HL-60 (cell line): ENCODE measurements at regions not wholly inside any gene's neighbourhood (a gene's known extent, or its start where the extent isn't known, plus 50 kb on each side); places are given as distances from the start of the nearest gene placed in this dataset.

Source experiments
- DNase-seq, 2 experiments: peaks; one replicate each; pipeline ENCODE4 v3.0.0-alpha.2; 2010 to 2020; ENCODE audit warnings: low read depth in 1 of 2, low spot score in 1 of 2
- H3K27ac ChIP-seq: fragments of 250-450 bp; sonication (Bioruptor Pico); replicated peaks from 2 replicates; pipeline ENCODE4 v1.5.1; 2020; ENCODE audit warnings: mild to moderate bottlenecking, moderate library complexity
- H3K27me3 ChIP-seq: fragments of 250-450 bp; sonication (Bioruptor Pico); 2 replicates; pipeline ENCODE4 v1.5.1; 2021; ENCODE audit warnings: mild to moderate bottlenecking, moderate library complexity; ENCODE audit not compliant: insufficient read depth, poor library complexity, severe bottlenecking
- H3K4me3 ChIP-seq: replicated peaks from 2 replicates; pipeline ENCODE4 v1.5.1; 2011; ENCODE audit warnings: mild to moderate bottlenecking, control low read depth, low read length; ENCODE audit not compliant: insufficient read depth
- CTCF ChIP-seq: IDR thresholded peaks from one replicate; pipeline ENCODE4 v1.5.1; 2011; ENCODE audit warnings: low read length, control low read depth, inconsistent platforms; ENCODE audit not compliant: insufficient read depth
- GABPA ChIP-seq: IDR thresholded peaks from 2 replicates; pipeline ENCODE4 v1.6.1; 2012; ENCODE audit warnings: low read depth
- POLR2AphosphoS5 ChIP-seq: IDR thresholded peaks from 2 replicates; pipeline ENCODE4 v1.6.1; 2012; ENCODE audit warnings: low read depth
- REST ChIP-seq: IDR thresholded peaks from 2 replicates; pipeline ENCODE4 v1.6.1; 2012; ENCODE audit warnings: low read depth; ENCODE audit not compliant: insufficient replicate concordance
- SPI1 ChIP-seq: IDR thresholded peaks from 2 replicates; pipeline ENCODE4 v1.6.1; 2012; ENCODE audit warnings: low read depth, mild to moderate bottlenecking, borderline replicate concordance

DNA sequence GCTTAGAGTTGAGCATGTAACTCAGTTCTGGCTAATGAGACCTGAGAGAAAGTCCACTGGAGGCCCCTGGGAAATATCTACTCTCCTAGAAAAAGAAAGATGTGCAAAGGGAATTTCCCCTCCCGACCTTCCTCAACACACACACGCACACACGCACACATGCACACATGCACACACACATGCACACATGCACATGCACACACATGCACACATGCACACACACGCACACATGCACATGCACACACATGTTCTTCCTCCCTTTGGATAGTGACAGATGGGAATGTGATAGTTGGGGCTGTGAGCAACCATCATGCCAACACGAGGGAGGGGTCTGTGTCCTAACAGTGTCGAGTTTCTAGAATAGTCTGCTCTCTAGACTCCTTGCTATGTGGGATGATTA, 148.2 kb upstream of the EGFLAM start:
- no peak for DNase-seq
- Histone ChIP-seq H3K27ac (no peak overlapping the region), H3K4me3 (no peak overlapping the region), H3K27me3 (no peaks in the 10 kb centered on the region)
- TF ChIP-seq POLR2AphosphoS5: no peak
- TF ChIP-seq REST: no peak
- no peak for TF ChIP-seq CTCF
- no peak for TF ChIP-seq SPI1
- TF ChIP-seq GABPA: no peak

GRCh38 chr5:38107096-38107495, 151.3 kb upstream of the EGFLAM start:
- no peak overlapping the region for H3K27ac ChIP-seq
- H3K4me3 ChIP-seq: no peak overlapping the region
- TF ChIP-seq SPI1: no peak
- no peak for TF ChIP-seq CTCF
- no peak for TF ChIP-seq REST
- TF ChIP-seq POLR2AphosphoS5: no peak
- TF ChIP-seq GABPA: no peak
- H3K27me3 ChIP-seq: no peaks in the 10 kb centered on the region
- DNase-seq: no peak

DNA sequence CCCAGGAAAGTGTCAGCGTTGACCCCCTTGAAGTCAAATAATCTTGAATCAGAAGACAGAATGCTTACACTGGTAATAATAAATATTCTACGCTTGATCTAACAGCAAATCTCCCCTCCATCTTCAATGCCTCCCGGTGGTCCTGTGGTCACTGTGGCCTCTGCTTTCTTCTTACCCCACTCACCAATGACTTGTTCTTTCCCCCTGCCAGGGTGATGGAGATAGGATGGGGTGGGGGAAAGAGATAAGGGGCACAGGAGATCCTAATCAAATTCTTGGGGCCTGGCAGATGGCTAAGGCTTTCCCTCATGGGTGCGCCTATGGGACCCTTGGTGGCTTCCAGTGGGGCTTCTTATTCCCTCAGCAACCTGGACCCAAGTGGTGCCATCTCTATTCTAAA, 152.6 kb upstream of the EGFLAM start:
- TF ChIP-seq SPI1 (no peak), CTCF (no peak), GABPA (no peak), POLR2AphosphoS5 (no peak), REST (no peak)
- DNase-seq: no peak
- Histone ChIP-seq H3K27ac (no peak overlapping the region), H3K4me3 (no peak overlapping the region), H3K27me3 (no peaks in the 10 kb centered on the region)
